Activated T-cell treated with anti-CD3 and anti-CD28 coated beads, Interleukin-2, amount 50 U/mL, for 4 hours (primary cell): ENCODE measurements at regions not wholly inside any gene's neighbourhood (a gene's known extent, or its start where the extent isn't known, plus 50 kb on each side); places are given as distances from the start of the nearest gene placed in this dataset.
A peak's percentile ranks its signal among the peaks of the same experiment; 100 is the strongest.
"Not testable (repeated sequence)": the region's sequence is repeated elsewhere in the genome, so short reads cannot be mapped to it uniquely, and the experiment has no call there.

Experiments used
- ATAC-seq, 2 donors: fragments of 200-7000 bp; cut with Tn5 transposase; one replicate each; pipeline ENCODE4 v1.10.0; 2021
- DNase-seq: peaks from one replicate; pipeline ENCODE4 v3.0.0-alpha.2; 2020
- H3K27me3 Mint-ChIP-seq: one replicate; pipeline ENCODE4 v1.8.0; 2021; ENCODE audit warnings: low read depth, mixed read lengths
- H3K36me3 Mint-ChIP-seq: one replicate; pipeline ENCODE4 v1.8.0; 2022; ENCODE audit warnings: mixed read lengths; ENCODE audit not compliant: insufficient read depth
- H3K4me1 Mint-ChIP-seq: one replicate; pipeline ENCODE4 v1.8.0; 2021; ENCODE audit warnings: low read depth, mixed read lengths
- H3K4me3 Mint-ChIP-seq: one replicate; pipeline ENCODE4 v1.8.0; 2021; ENCODE audit warnings: mild to moderate bottlenecking, moderate library complexity, mixed read lengths
- H3K9me3 Mint-ChIP-seq: one replicate; pipeline ENCODE4 v1.8.0; 2021; ENCODE audit warnings: mixed read lengths

DNA sequence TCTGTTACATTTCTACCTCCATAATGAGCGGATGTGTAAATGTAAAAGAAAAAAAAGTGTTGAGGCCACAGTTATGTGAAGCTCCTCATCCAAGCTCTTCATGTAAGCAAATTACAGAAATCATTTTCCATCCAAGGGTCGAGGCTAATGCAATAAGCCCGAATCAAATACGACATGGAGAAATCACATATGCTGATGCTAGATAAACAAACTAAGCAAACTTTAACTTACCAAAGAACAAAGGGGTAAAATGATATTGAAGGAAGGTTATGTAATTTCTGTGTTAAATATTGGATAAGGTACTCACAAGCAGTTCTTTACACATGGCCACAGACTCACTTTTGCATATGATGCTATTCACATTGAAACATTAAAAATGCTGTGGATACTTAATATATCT is 310.2 kb upstream of the ID2 start:
- H3K27me3 Mint-ChIP-seq, result no peaks in the 10 kb centered on the region
- H3K36me3 Mint-ChIP-seq, result peaks cover 3% of the 10 kb centered on the region
- no peak for DNase-seq
- H3K4me3 Mint-ChIP-seq, result no peak overlapping the region
- peaks cover 5% of the 10 kb centered on the region for H3K9me3 Mint-ChIP-seq
- no peak for ATAC-seq
- H3K4me1 Mint-ChIP-seq, result peaks cover 5% of the 10 kb centered on the region

GRCh38 chr2:8374782-8375181 is 307.1 kb upstream of the ID2 start:
- no peak for DNase-seq

GRCh38 chr2:8376603-8377410 is 305.0 kb upstream of the ID2 start:
- no peak for DNase-seq
- H3K27me3 Mint-ChIP-seq, result no peaks in the 10 kb centered on the region
- H3K9me3 Mint-ChIP-seq, result peaks cover 5% of the 10 kb centered on the region
- peaks cover 3% of the 10 kb centered on the region for H3K36me3 Mint-ChIP-seq
- no peak overlapping the region for H3K4me3 Mint-ChIP-seq
- peak; percentile 58 to 79 for ATAC-seq
- H3K4me1 Mint-ChIP-seq, result peaks cover 39% of the 10 kb centered on the region

More at GRCh38 chr2:8374782-8375181, 307.1 kb upstream of the ID2 start:
- H3K9me3 Mint-ChIP-seq, result peaks cover 5% of the 10 kb centered on the region
- H3K36me3 Mint-ChIP-seq, result peaks cover 3% of the 10 kb centered on the region
- H3K27me3 Mint-ChIP-seq, result no peaks in the 10 kb centered on the region
- ATAC-seq, result no peak
- no peak overlapping the region for H3K4me3 Mint-ChIP-seq
- H3K4me1 Mint-ChIP-seq, result peaks cover 35% of the 10 kb centered on the region

DNA sequence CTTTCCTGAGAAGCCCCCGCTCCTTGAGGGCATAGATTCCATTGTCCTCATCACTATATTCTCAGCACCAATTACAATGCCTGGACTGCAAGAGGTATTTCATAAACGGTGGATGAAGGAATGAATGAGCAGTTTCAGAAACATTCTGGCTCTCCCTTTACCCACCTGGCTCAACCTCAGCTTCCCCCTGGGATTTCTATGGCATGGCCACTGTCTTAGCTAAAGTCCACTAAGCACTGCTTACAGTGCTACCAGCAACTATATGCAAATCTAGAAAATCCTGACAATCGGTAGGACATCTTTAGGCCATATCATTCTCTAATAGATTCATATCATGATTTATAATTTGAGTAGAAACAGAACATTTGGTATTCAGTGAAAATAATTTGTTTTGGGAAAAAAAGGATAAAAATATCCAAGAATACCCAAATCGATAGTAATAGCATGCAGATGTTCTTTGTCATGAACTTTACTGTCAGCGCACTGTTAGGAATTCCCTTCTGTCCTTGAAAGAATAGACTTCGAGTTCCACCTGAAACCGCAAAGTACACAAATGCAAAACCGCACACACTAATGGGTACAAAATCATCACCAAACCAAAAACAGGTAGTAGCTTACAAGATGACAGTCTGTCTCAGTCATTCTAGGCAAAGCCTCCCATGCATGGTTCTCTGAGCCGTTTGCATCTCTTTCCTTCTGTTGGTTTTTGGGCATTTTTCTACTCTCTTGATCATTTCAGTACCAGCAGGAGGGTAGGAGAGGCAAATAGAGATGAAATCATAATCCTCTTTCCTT is 303.6 kb upstream of the ID2 start:
- no peak for DNase-seq
- peak in 1 of 2 donors; percentile 58 for ATAC-seq
- Mint-ChIP-seq H3K4me1 (peaks cover 37% of the 10 kb centered on the region), H3K36me3 (peaks cover 2% of the 10 kb centered on the region), H3K9me3 (peaks cover 3% of the 10 kb centered on the region), H3K27me3 (no peaks in the 10 kb centered on the region), H3K4me3 (peak overlapping the region; percentile 33)

DNA sequence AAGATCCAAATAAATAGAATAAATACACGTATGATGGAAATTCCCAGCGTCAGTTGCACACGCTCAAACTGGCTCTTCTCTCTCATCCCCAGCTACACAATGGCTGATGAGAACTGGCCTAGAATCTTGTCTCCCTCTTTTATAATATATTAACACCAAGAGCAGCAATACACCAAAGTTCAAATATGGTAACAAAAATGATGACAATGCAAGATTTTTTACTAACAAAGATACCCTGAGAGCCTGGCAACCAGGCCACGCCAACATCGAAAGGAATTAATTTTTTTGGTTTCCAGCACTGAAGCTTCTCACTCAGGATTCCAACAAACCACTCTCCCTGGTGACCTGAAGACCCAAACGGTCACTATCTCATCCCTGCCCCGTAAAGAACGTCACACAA is 302.7 kb upstream of the ID2 start:
- Mint-ChIP-seq H3K9me3 (no peaks in the 10 kb centered on the region), H3K4me3 (no peak overlapping the region), H3K27me3 (no peaks in the 10 kb centered on the region), H3K36me3 (no peaks in the 10 kb centered on the region), H3K4me1 (peaks cover 41% of the 10 kb centered on the region)
- DNase-seq, result no peak
- no peak for ATAC-seq

DNA sequence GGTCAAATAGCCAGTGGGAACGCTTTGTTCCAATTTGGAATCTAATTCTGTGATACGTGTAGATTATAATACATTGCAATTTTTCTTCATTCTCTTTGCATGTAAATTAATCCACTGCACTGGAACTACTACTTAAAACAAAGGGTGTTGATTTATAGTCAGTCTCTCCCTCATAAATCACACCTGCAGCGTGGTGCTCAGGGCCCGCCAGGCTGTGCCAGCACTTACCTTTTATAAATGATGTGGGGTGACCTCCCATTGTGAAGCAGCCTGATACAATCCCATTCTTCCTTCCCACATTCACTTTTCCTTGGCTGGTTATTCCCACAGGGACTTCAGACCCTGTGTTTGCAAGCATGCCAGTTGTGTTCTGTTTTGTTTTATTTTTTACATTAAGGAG is 302.3 kb upstream of the ID2 start:
- peaks cover 45% of the 10 kb centered on the region for H3K4me1 Mint-ChIP-seq
- H3K9me3 Mint-ChIP-seq, result no peaks in the 10 kb centered on the region
- no peak for ATAC-seq
- H3K36me3 Mint-ChIP-seq, result no peaks in the 10 kb centered on the region
- no peak overlapping the region for H3K4me3 Mint-ChIP-seq
- DNase-seq, result no peak
- H3K27me3 Mint-ChIP-seq, result no peaks in the 10 kb centered on the region

DNA sequence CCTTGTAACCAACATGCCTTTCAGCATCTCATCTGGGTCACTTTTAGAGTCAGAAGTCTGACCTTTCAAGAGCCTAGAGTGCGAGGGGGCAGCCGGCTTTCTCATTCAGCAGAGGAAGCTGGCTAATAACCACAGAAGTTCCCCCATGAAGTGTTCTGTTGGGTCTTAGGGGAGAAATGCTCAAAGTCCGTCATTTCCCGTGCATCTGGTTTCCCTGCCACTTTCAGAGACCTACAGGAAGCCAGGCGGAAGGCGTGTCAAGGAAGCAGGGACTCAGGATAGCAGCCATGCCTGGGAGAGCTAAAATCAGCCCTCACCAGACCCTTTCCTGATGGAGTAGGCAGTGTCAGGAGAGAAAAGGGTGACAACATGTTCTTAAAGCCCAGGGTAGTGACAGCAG is 301.8 kb upstream of the ID2 start:
- no peaks in the 10 kb centered on the region for H3K36me3 Mint-ChIP-seq
- ATAC-seq, result no peak
- H3K4me3 Mint-ChIP-seq, result no peak overlapping the region
- DNase-seq, result no peak
- H3K27me3 Mint-ChIP-seq, result no peaks in the 10 kb centered on the region
- no peaks in the 10 kb centered on the region for H3K9me3 Mint-ChIP-seq
- peaks cover 47% of the 10 kb centered on the region for H3K4me1 Mint-ChIP-seq

- no peaks in the 10 kb centered on the region for H3K27me3 Mint-ChIP-seq
- no peaks in the 10 kb centered on the region for H3K36me3 Mint-ChIP-seq
- DNase-seq (no peak), ATAC-seq (no peak)
- no peaks in the 10 kb centered on the region for H3K9me3 Mint-ChIP-seq
- H3K4me3 Mint-ChIP-seq, result no peak overlapping the region
- H3K4me1 Mint-ChIP-seq, result peaks cover 47% of the 10 kb centered on the region
Observed at GRCh38 chr2:8380566-8380965, 301.3 kb upstream of the ID2 start.

DNA sequence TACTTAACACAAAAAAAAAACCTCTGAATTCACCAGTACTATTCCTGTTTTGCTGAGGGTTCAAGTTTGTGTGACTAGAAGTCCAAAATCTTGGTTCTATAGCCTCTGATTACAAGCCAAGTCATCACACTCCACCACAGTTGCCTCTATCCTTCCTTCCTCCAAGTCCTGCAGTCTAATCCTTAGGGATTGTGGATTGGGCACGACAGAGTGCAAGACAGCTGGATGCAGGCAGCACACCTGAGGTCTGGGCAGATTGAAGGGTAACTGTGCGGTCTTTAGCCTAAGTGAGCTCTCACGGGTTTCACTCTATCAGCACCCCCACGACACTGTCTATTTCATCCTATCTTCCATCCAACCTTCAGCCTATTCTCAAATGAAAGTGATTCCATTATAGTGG is 299.4 kb upstream of the ID2 start:
- Mint-ChIP-seq H3K36me3 (no peaks in the 10 kb centered on the region), H3K27me3 (no peaks in the 10 kb centered on the region), H3K4me3 (no peak overlapping the region), H3K4me1 (peaks cover 36% of the 10 kb centered on the region), H3K9me3 (no peaks in the 10 kb centered on the region)
- DNase-seq, result no peak
- ATAC-seq, result no peak

DNA sequence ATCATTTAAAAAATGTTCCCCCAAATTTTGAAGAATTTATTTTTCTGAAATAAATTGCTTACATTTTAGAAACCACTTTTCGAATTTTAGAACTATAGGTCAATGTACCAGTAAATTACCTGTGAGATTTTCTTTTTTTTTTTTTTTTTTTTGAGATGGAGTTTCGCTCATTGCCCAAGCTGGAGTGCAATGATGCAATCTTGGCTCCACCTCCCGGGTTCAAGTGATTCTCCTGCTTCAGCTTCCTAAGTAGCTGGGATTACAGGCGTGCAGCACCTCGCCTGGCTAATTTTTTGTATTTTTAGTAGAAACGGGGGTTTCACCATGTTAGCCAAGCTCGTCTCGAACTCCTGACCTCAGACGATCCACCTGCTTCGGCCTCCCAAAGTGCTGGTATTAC is 295.1 kb upstream of the ID2 start:
- H3K4me1 Mint-ChIP-seq, result peaks cover 15% of the 10 kb centered on the region
- not testable (repeated sequence) for DNase-seq, H3K4me3 Mint-ChIP-seq, H3K27me3 Mint-ChIP-seq, H3K9me3 Mint-ChIP-seq, ATAC-seq, H3K36me3 Mint-ChIP-seq

- Mint-ChIP-seq H3K4me1 (peaks cover 13% of the 10 kb centered on the region), H3K27me3 (no peaks in the 10 kb centered on the region), H3K4me3 (no peak overlapping the region), H3K36me3 (no peaks in the 10 kb centered on the region), H3K9me3 (no peaks in the 10 kb centered on the region)
- ATAC-seq (no peak), DNase-seq (no peak)
Observed at GRCh38 chr2:8388781-8389180, 293.1 kb upstream of the ID2 start.

- H3K27me3 Mint-ChIP-seq, result no peaks in the 10 kb centered on the region
- H3K4me1 Mint-ChIP-seq, result peaks cover 6% of the 10 kb centered on the region
- ATAC-seq, result no peak
- H3K4me3 Mint-ChIP-seq, result no peak overlapping the region
- no peaks in the 10 kb centered on the region for H3K36me3 Mint-ChIP-seq
- DNase-seq, result no peak
- no peaks in the 10 kb centered on the region for H3K9me3 Mint-ChIP-seq
Observed at GRCh38 chr2:8389431-8390108, 292.3 kb upstream of the ID2 start.

DNA sequence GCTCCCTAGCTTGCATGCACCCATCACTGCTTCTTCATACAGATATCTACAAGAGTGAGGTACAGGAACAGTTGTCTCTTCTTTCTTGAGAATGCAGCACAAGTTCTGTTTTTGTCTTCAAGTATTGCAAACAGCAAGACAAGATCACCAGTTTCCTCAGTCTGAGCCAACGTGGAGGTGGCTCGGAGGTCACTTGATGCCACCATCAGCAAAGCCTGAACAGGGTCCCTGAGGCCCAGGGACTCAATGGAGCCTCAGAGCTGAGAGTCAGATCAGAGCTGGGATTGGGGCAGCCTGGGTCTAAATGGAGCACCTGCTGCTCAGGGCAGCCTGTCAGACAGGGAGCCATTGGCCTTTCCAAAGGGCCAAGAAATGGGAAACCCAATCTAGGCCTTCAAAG is 290.7 kb upstream of the ID2 start:
- ATAC-seq, result no peak

DNA sequence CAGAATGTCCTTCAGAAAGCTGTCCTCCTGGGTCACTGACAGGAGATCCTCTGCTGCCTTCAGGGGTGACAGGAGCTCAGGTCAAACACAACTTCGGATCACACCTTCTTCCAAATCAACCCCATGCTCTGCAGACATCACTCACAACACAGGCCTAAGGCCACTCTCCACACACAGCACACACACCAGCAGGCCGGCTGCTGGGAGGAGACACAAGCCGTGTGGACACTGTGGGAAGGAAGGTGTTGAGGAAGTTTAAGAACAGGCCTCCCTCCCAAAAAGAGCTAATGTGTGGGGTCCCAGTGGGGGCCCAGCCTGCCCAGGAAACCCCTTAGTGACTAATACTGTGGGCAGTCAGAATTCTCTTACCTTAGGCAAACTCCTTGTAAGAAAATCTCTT is 290.3 kb upstream of the ID2 start:
- H3K4me3 Mint-ChIP-seq, result no peak overlapping the region
- H3K9me3 Mint-ChIP-seq, result no peaks in the 10 kb centered on the region
- no peaks in the 10 kb centered on the region for H3K36me3 Mint-ChIP-seq
- ATAC-seq (no peak), DNase-seq (no peak)
- no peaks in the 10 kb centered on the region for H3K27me3 Mint-ChIP-seq
- H3K4me1 Mint-ChIP-seq, result peaks cover 9% of the 10 kb centered on the region

More for the DNA sequence above, 290.7 kb upstream of the ID2 start:
- Mint-ChIP-seq H3K27me3 (no peaks in the 10 kb centered on the region), H3K4me3 (no peak overlapping the region), H3K36me3 (no peaks in the 10 kb centered on the region), H3K4me1 (peaks cover 9% of the 10 kb centered on the region), H3K9me3 (no peaks in the 10 kb centered on the region)
- DNase-seq, result no peak
